HAP-1 (cell line): ENCODE measurements at regions not wholly inside any gene's neighbourhood (a gene's known extent, or its start where the extent isn't known, plus 50 kb on each side); places are given as distances from the start of the nearest gene placed in this dataset.

ENCODE experiments used
- DNase-seq, 2 experiments: peaks; one replicate each; pipeline ENCODE4 v3.0.0-alpha.2; 2016 to 2020; ENCODE audit warnings: low spot score in 2 of 2
- H3K27me3 ChIP-seq: fragments of 250-450 bp; sonication (Bioruptor Pico); 2 replicates; pipeline ENCODE4 v1.5.1; 2020; ENCODE audit warnings: low read depth, mild to moderate bottlenecking, moderate library complexity
- H3K36me3 ChIP-seq: fragments of 250-450 bp; sonication (Bioruptor Pico); replicated peaks from 2 replicates; pipeline ENCODE4 v1.5.1; 2020; ENCODE audit warnings: mild to moderate bottlenecking
- H3K4me1 ChIP-seq: fragments of 250-450 bp; sonication (Bioruptor Pico); 2 replicates; pipeline ENCODE4 v1.5.1; 2020; ENCODE audit warnings: mild to moderate bottlenecking
- H3K4me3 ChIP-seq: fragments of 250-450 bp; sonication (Bioruptor Pico); 2 replicates; pipeline ENCODE4 v1.5.1; 2020; ENCODE audit warnings: mild to moderate bottlenecking, moderate library complexity
- H3K9me3 ChIP-seq: fragments of 250-450 bp; sonication (Bioruptor Pico); 2 replicates; pipeline ENCODE4 v1.5.1; 2020; ENCODE audit warnings: mild to moderate bottlenecking, moderate library complexity
- in situ Hi-C: fragments of 300-500 bp; cut with MboI; formaldehyde crosslinking; loops from 3 replicates; pipeline ENCODE4 v1.14.3; 2020; ENCODE audit warnings: low sequenced_read_pairs, inconsistent platforms, mixed read lengths

- no peaks in the 10 kb centered on the region for H3K36me3 ChIP-seq
- H3K4me1 ChIP-seq: no peaks in the 10 kb centered on the region
- H3K9me3 ChIP-seq: no peaks in the 10 kb centered on the region
- DNase-seq: no peak
- no peaks in the 10 kb centered on the region for H3K27me3 ChIP-seq
- no peak overlapping the region for H3K4me3 ChIP-seq
- in situ Hi-C loops: no loop called here
Observed at GRCh38 chr3:197352382-197352781, 54.0 kb upstream of the DLG1 start.

GRCh38 chr3:197350446-197350845 is 52.0 kb upstream of the DLG1 start:
- in situ Hi-C loops: no loop called here
- no peak overlapping the region for H3K4me3 ChIP-seq
- no peaks in the 10 kb centered on the region for H3K27me3 ChIP-seq
- no peak for DNase-seq
- no peaks in the 10 kb centered on the region for H3K9me3 ChIP-seq
- H3K4me1 ChIP-seq: no peaks in the 10 kb centered on the region
- no peaks in the 10 kb centered on the region for H3K36me3 ChIP-seq

GRCh38 chr3:197349368-197349767 is 51.0 kb upstream of the DLG1 start:
- Histone ChIP-seq H3K36me3 (no peaks in the 10 kb centered on the region), H3K27me3 (no peaks in the 10 kb centered on the region), H3K4me3 (no peak overlapping the region), H3K4me1 (no peaks in the 10 kb centered on the region), H3K9me3 (no peaks in the 10 kb centered on the region)
- DNase-seq: no peak
- in situ Hi-C loops: no loop called here
